Activated naive CD4-positive, alpha-beta T cell treated with anti-CD3 and anti-CD28 coated beads for 36 hours (primary cell): ENCODE measurements at regions not wholly inside any gene's neighbourhood (a gene's known extent, or its start where the extent isn't known, plus 50 kb on each side); places are given as distances from the start of the nearest gene placed in this dataset.
"Not testable (repeated sequence)": the region's sequence is repeated elsewhere in the genome, so short reads cannot be mapped to it uniquely, and the experiment has no call there.

Experiments
- CTCF ChIA-PET: fragments of 350-600 bp; sonication (Branson Sonifier 250); formaldehyde crosslinking; loops from one replicate; lab custom pipeline; 2021; ENCODE audit warnings: antibody characterized with exemption; lab: Charles Lee
- DNase-seq: peaks from one replicate; pipeline ENCODE4 v3.0.0-alpha.2; 2020
- H3K27ac Mint-ChIP-seq: one replicate; pipeline ENCODE4 v1.8.0; 2021; ENCODE audit warnings: mild to moderate bottlenecking, mixed read lengths
- H3K27me3 Mint-ChIP-seq: one replicate; pipeline ENCODE4 v1.8.0; 2021; ENCODE audit warnings: low read depth, mixed read lengths
- H3K36me3 Mint-ChIP-seq: one replicate; pipeline ENCODE4 v1.8.0; 2021; ENCODE audit warnings: low read depth, mixed read lengths
- H3K4me1 Mint-ChIP-seq: one replicate; pipeline ENCODE4 v1.8.0; 2021; ENCODE audit warnings: low read depth, mixed read lengths
- H3K4me3 Mint-ChIP-seq: one replicate; pipeline ENCODE4 v1.8.0; 2021; ENCODE audit warnings: mild to moderate bottlenecking, moderate library complexity, mixed read lengths
- H3K9me3 Mint-ChIP-seq: one replicate; pipeline ENCODE4 v1.8.0; 2021; ENCODE audit warnings: mixed read lengths
- intact Hi-C: fragments of 100-400 bp; cut with micrococcal nuclease; formaldehyde crosslinking; loops from one replicate; pipeline ENCODE4 v1.15.1; 2023

DNA sequence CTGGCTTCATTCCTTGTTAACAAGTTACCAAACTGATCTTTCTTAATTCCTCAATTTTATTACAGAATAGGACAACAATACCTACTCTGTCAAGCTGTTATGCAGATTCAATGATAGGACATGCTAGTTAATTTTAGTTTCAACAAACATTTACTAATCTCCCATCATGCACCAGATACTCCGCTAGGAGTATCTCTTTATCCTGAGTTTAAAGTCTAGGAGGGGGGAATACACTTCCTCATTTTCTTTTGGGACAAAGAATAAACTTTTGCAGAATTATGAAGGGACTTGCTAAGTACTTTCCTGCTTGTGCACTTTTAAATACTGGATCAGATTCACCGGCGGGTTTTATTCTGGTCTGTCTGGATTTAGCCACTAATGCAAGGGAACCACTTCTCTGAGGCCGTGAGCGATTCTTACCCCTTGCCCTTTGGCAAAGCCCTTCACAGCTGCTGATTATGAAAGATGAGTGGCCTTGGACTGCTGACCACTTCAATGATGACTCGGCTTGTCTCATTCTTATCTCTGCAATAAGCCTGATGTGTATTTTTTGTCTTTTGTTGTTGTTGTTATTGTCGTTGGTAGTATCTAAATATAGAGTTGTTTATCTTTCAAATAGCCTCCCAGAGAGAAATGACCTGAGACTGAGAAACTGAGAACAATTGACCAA is 73.9 kb downstream of the RMI1 start:
- no peak for DNase-seq
- Mint-ChIP-seq H3K27ac (no peak overlapping the region), H3K27me3 (peaks cover 2% of the 10 kb centered on the region), H3K9me3 (no peaks in the 10 kb centered on the region), H3K36me3 (no peaks in the 10 kb centered on the region), H3K4me1 (peaks cover 2% of the 10 kb centered on the region), H3K4me3 (no peak overlapping the region)
- CTCF ChIA-PET = no interaction called here
- intact Hi-C loops = no loop called here

DNA sequence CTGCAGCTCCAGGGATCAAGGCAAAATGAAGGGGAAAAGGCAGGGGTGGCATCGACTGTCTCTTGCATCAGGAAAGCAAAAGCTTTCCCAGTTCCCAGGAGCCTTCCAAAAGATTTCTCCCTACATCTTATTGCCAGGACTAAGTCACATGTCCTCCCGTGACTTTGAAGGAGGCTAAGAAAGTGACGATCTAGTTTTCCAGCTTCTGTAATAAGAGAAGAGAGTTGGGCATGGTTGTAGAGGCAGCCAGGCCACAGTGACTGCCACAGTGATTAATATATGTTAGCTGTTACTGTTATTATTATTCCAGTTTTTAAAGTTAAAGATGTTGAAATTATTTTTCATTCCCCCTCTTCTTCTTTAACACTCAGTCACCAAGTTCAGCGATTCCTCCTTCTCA is 77.1 kb downstream of the RMI1 start:
- no peaks in the 10 kb centered on the region for H3K9me3 Mint-ChIP-seq
- intact Hi-C loops = no loop called here
- CTCF ChIA-PET = no interaction called here
- H3K4me1 Mint-ChIP-seq = no peaks in the 10 kb centered on the region
- no peak overlapping the region for H3K4me3 Mint-ChIP-seq
- H3K27me3 Mint-ChIP-seq = peaks cover 2% of the 10 kb centered on the region
- H3K36me3 Mint-ChIP-seq = no peaks in the 10 kb centered on the region
- no peak overlapping the region for H3K27ac Mint-ChIP-seq
- DNase-seq = no peak

DNA sequence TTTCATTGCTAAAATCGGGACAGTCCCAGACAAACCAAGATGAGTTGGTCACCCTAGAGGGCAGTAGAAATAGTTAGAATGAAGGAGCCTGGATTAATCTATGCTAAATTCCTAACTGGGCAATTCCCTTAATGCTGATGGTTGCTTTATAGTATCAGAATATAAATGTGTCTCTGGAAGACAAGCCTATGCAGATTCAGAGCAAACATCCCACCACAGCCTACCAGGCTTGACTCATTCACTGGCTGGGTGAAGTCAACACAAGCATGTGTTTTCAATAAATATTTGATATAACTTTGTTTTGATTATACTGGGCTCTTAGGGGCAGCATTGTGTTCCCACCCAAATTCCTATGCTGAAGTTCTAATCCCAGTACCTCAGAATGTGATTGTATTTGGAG is 79.3 kb downstream of the RMI1 start:
- Mint-ChIP-seq H3K27me3 (peaks cover 2% of the 10 kb centered on the region), H3K27ac (no peak overlapping the region), H3K4me3 (no peak overlapping the region), H3K36me3 (no peaks in the 10 kb centered on the region), H3K4me1 (no peaks in the 10 kb centered on the region), H3K9me3 (no peaks in the 10 kb centered on the region)
- CTCF ChIA-PET = no interaction called here
- DNase-seq = no peak
- intact Hi-C loops = no loop called here

DNA sequence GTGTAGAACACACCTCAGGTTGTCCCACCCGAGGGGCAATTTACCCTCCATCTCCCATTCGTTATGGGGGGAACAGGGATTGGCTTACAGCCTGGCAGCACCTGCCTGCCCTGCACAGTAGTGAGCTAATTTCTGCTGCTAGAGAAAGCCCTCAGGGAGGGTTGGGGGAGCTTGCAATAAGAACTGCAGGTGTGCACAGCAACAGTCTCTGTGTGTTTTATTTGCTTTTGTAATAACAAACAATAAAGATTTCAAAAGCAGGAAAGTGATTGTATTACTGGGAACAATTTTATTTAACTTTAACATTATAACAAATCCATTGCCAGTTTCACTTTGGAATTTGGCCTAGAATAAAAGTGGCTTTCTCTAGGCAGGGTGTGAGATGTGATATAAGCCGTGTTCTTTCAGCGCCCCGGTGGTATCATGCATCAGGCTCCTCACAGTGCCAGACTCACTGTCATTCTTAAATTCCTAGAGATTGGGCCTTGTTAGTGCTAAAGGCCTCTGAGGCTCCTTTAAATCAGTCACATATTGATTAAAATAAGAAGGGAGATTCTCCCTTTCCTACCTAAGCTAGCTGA is 81.1 kb downstream of the RMI1 start:
- H3K27ac Mint-ChIP-seq = no peak overlapping the region
- intact Hi-C loops = no loop called here
- CTCF ChIA-PET = no interaction called here
- H3K36me3 Mint-ChIP-seq = no peaks in the 10 kb centered on the region
- no peak overlapping the region for H3K4me3 Mint-ChIP-seq
- DNase-seq = no peak
- no peaks in the 10 kb centered on the region for H3K9me3 Mint-ChIP-seq
- H3K27me3 Mint-ChIP-seq = peaks cover 2% of the 10 kb centered on the region
- H3K4me1 Mint-ChIP-seq = no peaks in the 10 kb centered on the region

DNA sequence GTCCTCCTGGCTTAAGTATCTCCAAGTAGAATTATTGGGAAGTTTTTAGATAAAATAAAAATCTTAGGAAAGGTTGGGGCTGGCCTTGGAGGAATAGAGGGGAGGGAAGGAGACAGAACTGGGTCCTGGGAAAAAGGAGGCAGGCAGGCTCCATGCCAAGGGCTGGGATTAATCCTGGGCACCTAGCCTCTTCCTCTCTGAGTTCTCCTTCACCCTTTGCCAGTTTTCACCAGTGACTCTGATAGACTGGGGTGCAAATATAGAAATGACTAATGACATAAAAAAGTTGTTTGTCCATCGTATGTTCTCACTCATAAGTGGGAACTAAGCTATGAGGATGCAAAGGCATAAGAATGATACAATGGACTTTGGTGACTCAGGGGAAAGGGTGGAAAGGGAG is 81.9 kb downstream of the RMI1 start:
- no peak for DNase-seq
- no peak overlapping the region for H3K4me3 Mint-ChIP-seq
- H3K27ac Mint-ChIP-seq = no peak overlapping the region
- H3K27me3 Mint-ChIP-seq = peaks cover 2% of the 10 kb centered on the region
- intact Hi-C loops = no loop called here
- no peaks in the 10 kb centered on the region for H3K4me1 Mint-ChIP-seq
- CTCF ChIA-PET = no interaction called here
- H3K36me3 Mint-ChIP-seq = no peaks in the 10 kb centered on the region
- no peaks in the 10 kb centered on the region for H3K9me3 Mint-ChIP-seq

DNA sequence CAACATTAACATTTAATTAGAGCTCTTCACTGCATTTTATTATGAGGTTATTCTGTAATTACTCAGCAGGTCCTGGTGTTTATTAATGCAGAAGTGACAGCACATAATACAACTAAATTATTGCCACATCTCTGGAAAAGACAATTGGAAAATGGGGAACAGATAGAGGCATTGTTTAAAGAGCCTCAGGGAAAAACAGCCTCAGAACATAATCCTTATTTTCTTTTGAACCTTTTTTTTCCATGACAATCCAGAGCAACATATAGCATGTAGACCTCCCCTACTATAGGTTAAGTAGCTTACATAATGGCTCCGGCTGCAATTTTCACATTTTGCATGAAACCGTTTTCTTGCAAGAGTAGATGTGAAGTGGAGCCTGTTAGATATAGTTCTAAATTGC is 87.2 kb downstream of the RMI1 start:
- Mint-ChIP-seq H3K9me3 (no peaks in the 10 kb centered on the region), H3K4me3 (no peak overlapping the region), H3K36me3 (no peaks in the 10 kb centered on the region), H3K4me1 (no peaks in the 10 kb centered on the region), H3K27ac (no peak overlapping the region), H3K27me3 (no peaks in the 10 kb centered on the region)
- CTCF ChIA-PET = no interaction called here
- no peak for DNase-seq
- intact Hi-C loops = no loop called here

DNA sequence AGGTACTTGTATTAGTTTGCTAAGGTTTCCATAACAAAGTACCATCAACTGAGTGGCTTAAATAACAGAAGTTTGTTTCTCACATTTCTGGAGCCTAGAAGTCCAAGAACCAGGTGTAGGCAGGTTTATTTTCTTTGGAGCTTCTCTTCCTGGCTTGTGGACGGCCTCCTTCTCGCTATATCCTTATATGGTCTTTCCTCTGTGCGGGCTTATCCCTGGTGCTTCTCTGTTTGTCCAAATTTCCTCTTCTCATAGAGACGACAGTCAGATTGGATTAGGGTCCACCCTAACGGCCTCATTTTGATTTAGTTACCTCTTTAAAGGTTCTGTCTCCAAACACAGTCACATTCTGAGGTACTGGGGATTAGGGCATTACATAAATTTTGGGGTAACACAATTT is 88.3 kb downstream of the RMI1 start:
- Mint-ChIP-seq H3K27ac (no peak overlapping the region), H3K4me1 (no peaks in the 10 kb centered on the region), H3K4me3 (no peak overlapping the region), H3K9me3 (no peaks in the 10 kb centered on the region), H3K36me3 (no peaks in the 10 kb centered on the region), H3K27me3 (no peaks in the 10 kb centered on the region)
- CTCF ChIA-PET = interaction anchor here (0.5 kb wide), 2 partner anchors 189 to 1322 kb away, joined by 3 to 4 read pairs; no protein-coding TSS in a partner anchor
- intact Hi-C loops = no loop called here
- no peak for DNase-seq

DNA sequence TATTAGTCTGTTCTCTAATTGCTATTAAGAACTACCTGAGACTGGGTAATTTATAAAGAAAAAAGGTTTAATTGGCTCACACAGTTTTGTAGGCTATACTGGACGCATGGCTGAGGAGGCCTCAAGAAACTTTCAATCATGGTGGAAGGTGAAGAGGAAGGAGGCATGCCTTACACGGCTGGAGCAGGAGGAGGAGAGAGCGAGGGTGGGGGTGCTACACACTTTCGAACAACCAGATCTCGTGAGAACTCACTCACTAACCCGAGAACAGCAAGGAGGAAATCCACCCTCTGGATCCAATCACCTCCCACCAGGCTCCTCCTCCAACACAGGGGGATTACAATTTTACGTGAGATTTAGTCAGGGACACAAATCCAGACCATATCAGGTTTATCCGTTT is 90.0 kb downstream of the RMI1 start:
- CTCF ChIA-PET = interaction anchor here (0.6 kb wide), 1 partner anchor 208 kb away, joined by 3 read pairs; no protein-coding TSS in a partner anchor
- H3K27ac Mint-ChIP-seq = no peak overlapping the region
- H3K36me3 Mint-ChIP-seq = no peaks in the 10 kb centered on the region
- peaks cover under 1% of the 10 kb centered on the region for H3K27me3 Mint-ChIP-seq
- H3K9me3 Mint-ChIP-seq = no peaks in the 10 kb centered on the region
- H3K4me3 Mint-ChIP-seq = no peak overlapping the region
- intact Hi-C loops = loop anchor here (10.0 kb wide), 1 partner anchor 136 kb away; no protein-coding TSS in a partner anchor
- no peaks in the 10 kb centered on the region for H3K4me1 Mint-ChIP-seq
- no peak for DNase-seq

DNA sequence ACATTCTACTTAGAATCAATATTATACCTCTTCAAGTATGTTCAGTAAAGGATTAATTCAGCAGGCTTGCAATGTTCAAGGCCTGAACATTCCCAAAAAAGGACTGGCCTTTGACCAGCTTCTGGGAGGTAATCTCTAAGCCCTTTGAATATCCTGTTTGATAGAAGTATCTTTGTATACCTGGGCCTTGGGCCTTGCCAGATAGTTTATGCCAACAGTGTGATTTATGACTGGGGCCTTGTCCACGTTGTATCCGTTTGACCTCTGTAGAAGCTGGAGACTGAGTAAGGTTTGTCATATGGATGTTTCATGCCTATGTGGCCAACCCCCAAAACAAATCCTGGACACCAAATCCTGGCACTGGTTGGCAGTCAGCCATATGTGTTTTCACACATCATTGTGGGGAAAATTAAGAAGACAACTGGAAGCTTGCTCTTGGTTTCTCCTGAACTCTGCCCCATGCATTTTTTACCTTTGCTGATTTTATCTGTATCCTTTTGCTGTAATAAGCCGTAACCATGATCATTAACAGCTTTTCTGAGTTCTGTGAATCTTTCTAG is 92.1 kb downstream of the RMI1 start:
- no peak for DNase-seq
- no peaks in the 10 kb centered on the region for H3K4me1 Mint-ChIP-seq
- H3K27ac Mint-ChIP-seq = no peak overlapping the region
- H3K4me3 Mint-ChIP-seq = no peak overlapping the region
- peaks cover 3% of the 10 kb centered on the region for H3K27me3 Mint-ChIP-seq
- intact Hi-C loops = loop anchor here (10.0 kb wide), 1 partner anchor 138 kb away; no protein-coding TSS in a partner anchor
- H3K36me3 Mint-ChIP-seq = no peaks in the 10 kb centered on the region
- CTCF ChIA-PET = no interaction called here
- H3K9me3 Mint-ChIP-seq = no peaks in the 10 kb centered on the region

DNA sequence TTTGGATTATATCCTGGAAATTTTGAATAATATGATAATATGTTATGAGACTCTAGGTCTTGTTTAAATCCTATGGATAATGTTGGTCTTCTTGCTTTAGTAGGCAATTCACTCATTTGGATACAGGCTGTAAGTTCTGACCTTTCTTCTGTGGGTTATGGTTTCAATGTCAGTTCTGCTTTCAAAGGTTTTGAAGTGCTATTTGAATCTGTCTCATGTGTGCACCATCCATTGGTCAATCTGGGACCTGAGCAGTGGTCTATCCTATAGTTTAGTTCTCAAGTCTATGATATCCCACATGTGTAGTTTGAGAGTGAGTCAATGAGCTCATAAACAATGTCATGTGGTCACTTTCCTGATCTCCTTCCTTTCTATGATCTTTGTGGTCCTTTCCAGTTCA is 94.4 kb downstream of the RMI1 start:
- CTCF ChIA-PET = interaction anchor here (1.4 kb wide), 1 partner anchor 98 kb away, joined by 4 read pairs; no protein-coding TSS in a partner anchor
- H3K4me3 Mint-ChIP-seq = no peak overlapping the region
- H3K4me1 Mint-ChIP-seq = no peaks in the 10 kb centered on the region
- H3K27ac Mint-ChIP-seq = no peak overlapping the region
- H3K9me3 Mint-ChIP-seq = no peaks in the 10 kb centered on the region
- intact Hi-C loops = loop anchor here (10.0 kb wide), 1 partner anchor 140 kb away; no protein-coding TSS in a partner anchor
- H3K36me3 Mint-ChIP-seq = no peaks in the 10 kb centered on the region
- no peak for DNase-seq
- peaks cover 6% of the 10 kb centered on the region for H3K27me3 Mint-ChIP-seq

DNA sequence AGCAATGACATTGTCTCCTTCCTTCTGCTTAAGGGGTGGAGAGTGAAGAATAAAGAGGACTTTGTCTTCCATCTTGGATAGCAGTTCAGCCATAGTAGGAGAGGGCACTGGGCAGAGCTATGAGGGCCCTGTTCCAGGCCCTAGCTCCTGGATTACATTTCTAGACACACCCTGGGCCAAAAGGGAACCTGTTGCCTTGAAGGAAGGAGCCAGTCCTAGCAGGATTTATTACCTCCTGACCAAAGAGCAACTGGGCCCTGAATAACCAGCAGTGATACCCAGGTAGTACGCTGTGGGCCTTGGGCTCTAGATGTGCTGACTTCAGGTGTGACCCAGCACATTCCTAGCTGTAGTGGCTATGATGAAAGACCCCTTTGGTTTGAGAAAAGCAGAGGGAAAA is 95.8 kb downstream of the RMI1 start:
- CTCF ChIA-PET = no interaction called here
- H3K36me3 Mint-ChIP-seq = no peaks in the 10 kb centered on the region
- H3K9me3 Mint-ChIP-seq = no peaks in the 10 kb centered on the region

DNA sequence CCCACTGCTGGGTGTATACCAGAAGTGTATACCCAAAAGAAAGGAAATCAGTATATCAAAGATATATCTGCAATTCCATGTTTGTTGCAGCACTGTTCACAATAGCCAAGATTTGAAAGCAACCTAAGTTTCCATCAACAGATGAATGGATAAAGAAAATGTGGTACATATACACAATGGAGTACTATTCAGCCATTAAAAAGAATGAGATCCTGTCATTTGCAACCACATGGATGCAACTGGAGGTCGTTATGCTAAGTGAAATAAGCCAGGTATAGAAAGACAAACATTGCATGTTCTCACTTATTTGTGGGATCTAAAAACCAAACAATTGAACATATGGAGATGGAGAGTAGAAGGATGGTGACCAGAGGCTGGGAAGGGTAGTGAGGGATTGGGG is 97.2 kb downstream of the RMI1 start:
- H3K9me3 Mint-ChIP-seq, H3K27me3 Mint-ChIP-seq, H3K4me3 Mint-ChIP-seq, H3K36me3 Mint-ChIP-seq, DNase-seq, H3K4me1 Mint-ChIP-seq, H3K27ac Mint-ChIP-seq, CTCF ChIA-PET: not testable (repeated sequence)
- intact Hi-C loops = loop anchor here (10.0 kb wide), 1 partner anchor 143 kb away; no protein-coding TSS in a partner anchor

More for the DNA sequence above, 95.8 kb downstream of the RMI1 start:
- DNase-seq = no peak
- no peak overlapping the region for H3K27ac Mint-ChIP-seq
- H3K27me3 Mint-ChIP-seq = peaks cover 8% of the 10 kb centered on the region
- H3K4me1 Mint-ChIP-seq = no peaks in the 10 kb centered on the region
- H3K4me3 Mint-ChIP-seq = no peak overlapping the region
- intact Hi-C loops = loop anchor here (10.0 kb wide), 1 partner anchor 142 kb away; no protein-coding TSS in a partner anchor

DNA sequence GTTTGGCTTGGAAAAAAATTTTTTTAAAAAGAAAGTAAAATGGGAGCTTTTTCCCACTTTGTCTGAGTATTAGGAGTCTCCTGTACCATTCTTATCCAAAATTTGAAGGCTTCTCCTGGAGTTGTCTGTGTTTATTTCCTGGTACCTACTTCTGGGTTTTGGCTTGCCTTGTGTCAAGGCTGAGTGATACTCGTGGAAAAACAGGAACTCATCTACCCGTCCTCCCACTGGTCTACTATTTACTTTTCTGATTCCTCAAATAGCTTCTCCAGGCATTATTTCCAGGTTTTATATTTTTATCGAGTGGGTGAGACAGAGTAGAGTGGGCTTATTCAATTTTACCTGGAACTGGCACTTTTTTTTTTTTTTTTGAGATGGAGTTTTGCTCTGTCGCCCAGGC is 99.4 kb downstream of the RMI1 start:
- intact Hi-C loops = loop anchor here (10.0 kb wide), 1 partner anchor 145 kb away; no protein-coding TSS in a partner anchor
- H3K4me1 Mint-ChIP-seq = no peaks in the 10 kb centered on the region
- no peak overlapping the region for H3K4me3 Mint-ChIP-seq
- H3K9me3 Mint-ChIP-seq = no peaks in the 10 kb centered on the region
- H3K36me3 Mint-ChIP-seq = no peaks in the 10 kb centered on the region
- no peak for DNase-seq
- H3K27ac Mint-ChIP-seq = no peak overlapping the region
- H3K27me3 Mint-ChIP-seq = peaks cover 8% of the 10 kb centered on the region
- CTCF ChIA-PET = no interaction called here
